ENCODE measurements at regions not wholly inside any gene's neighbourhood (a gene's known extent, or its start where the extent isn't known, plus 50 kb on each side); places are given as distances from the start of the nearest gene placed in this dataset.

DNA sequence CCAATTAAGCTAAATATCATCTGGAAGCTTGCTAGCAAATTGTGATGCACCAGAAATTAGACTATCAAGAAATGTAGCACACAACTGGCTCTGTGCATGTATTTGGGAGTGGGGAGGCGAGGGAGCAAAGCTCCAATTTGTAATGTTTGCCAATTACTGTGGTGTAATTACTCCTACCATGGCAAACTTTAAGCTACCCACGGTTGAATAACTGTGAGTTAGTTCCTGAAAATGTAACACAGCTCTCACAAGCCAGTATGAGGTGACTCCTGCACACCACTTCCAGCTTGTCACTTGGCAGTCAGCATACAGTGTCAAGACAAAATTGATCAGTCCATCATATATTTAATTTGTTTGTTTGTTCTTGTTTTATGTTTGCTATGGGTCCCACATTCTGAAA lies 141.2 kb downstream of the TM2D1 start:
- H3K27me3 ChIP-seq (ENCODE audit: control insufficient read depth in 1 of 2, insufficient read depth in 1 of 2, low read length in 2 of 2) = peaks cover 0 to 5% of the 10 kb centered on the region in 2 experiments
- no peak overlapping the region for H3K4ac ChIP-seq (ENCODE audit: low read depth in 1 of 2, low read length in 2 of 2)
- no peak overlapping the region for H3K4me2 ChIP-seq (ENCODE audit: low read length, poor library complexity, severe bottlenecking)
- H3K79me1 ChIP-seq (replicated peaks; ENCODE audit: low read length, poor library complexity, severe bottlenecking) = no peaks in the 10 kb centered on the region
- no peak overlapping the region for H4K8ac ChIP-seq (ENCODE audit: low read length)
- H2BK15ac ChIP-seq (ENCODE audit: low read depth, poor library complexity, severe bottlenecking) = no peak overlapping the region
- H2AFZ ChIP-seq (ENCODE audit: low read depth, low read length) = no peak overlapping the region
- H2BK120ac ChIP-seq (ENCODE audit: low read depth, low read length) = no peak overlapping the region
- no peak overlapping the region for H3K4me3 ChIP-seq (ENCODE audit: insufficient read depth in 1 of 2, low read depth in 1 of 2, low read length in 2 of 2)
- H3K27ac ChIP-seq (ENCODE audit: low read length, poor library complexity, severe bottlenecking) = no peak overlapping the region
- H3K36me3 ChIP-seq (ENCODE audit: control insufficient read depth in 1 of 2, insufficient read depth in 2 of 2, low read depth in 1 of 2, low read length in 2 of 2) = no peaks in the 10 kb centered on the region
- H3K4me1 ChIP-seq (ENCODE audit: control insufficient read depth, insufficient read depth, low read depth, low read length) = no peaks in the 10 kb centered on the region
- H3K14ac ChIP-seq (ENCODE audit: low read length in 2 of 2) = no peak overlapping the region
- H2BK5ac ChIP-seq (ENCODE audit: low read depth, low read length, poor library complexity, severe bottlenecking) = no peak overlapping the region
- H2AK5ac ChIP-seq (ENCODE audit: low read length, severe bottlenecking) = no peak overlapping the region
- no peaks in the 10 kb centered on the region for H3K9me3 ChIP-seq (ENCODE audit: control insufficient read depth, low read length)
- no peak for DNase-seq
- H3K9ac ChIP-seq (ENCODE audit: low read length) = no peak overlapping the region
- 60% methylated on average over 2 of the region's 2 CpGs for WGBS
- no peak overlapping the region for H4K91ac ChIP-seq (ENCODE audit: low read length)
- no peak overlapping the region for H3K18ac ChIP-seq (ENCODE audit: low read depth in 1 of 2, low read length in 2 of 2)
- no peak overlapping the region for H3K23ac ChIP-seq (ENCODE audit: low read length in 2 of 2)
- H2BK12ac ChIP-seq (ENCODE audit: low read length in 2 of 2) = no peak overlapping the region

DNA sequence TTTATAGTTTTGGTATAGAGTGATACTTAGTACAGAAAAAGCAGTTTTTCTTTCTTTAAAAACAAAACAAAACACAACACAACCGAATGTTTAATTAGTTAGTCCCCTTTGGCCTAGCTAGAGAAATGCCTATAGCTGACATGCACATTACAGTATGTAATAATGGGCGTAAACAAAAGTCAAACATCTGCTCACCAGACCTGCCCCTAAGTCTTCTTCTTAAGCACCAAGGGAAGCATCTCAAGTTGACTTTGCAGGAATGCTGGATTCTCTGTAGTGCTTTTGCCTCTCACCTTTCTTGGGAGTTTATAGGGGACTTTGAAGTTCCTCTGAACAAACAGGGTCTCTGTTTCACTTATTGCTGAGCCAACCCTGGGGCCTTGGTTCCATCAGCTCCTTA lies 143.7 kb downstream of the TM2D1 start:
- DNase-seq = no peak

DNA sequence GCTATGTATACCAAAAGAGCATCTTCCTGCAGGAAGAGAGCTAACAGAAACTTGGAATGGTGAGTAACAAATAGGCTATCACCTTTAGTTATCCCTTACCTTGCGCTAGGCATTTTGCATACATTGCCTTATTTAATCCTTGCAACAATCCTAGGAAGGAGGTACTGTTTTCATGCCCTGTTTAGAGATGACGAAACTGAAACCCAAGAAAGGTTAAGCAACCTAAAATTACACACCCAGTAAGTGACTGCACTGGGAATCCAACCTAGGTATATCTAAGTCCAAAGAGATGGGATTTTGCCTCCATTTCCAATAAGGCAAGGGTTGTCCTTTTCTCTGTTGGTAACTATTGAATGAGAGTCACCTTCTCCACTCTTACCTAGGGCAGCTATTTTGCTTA lies 144.5 kb downstream of the TM2D1 start:
- Histone ChIP-seq H3K4me3 (ENCODE audit: insufficient read depth in 1 of 2, low read depth in 1 of 2, low read length in 2 of 2) (no peak overlapping the region), H3K4ac (ENCODE audit: low read depth in 1 of 2, low read length in 2 of 2) (no peak overlapping the region), H2BK15ac (ENCODE audit: low read depth, poor library complexity, severe bottlenecking) (no peak overlapping the region), H2AFZ (ENCODE audit: low read depth, low read length) (no peak overlapping the region), H3K9ac (ENCODE audit: low read length) (no peak overlapping the region), H3K36me3 (ENCODE audit: control insufficient read depth in 1 of 2, insufficient read depth in 2 of 2, low read depth in 1 of 2, low read length in 2 of 2) (no peaks in the 10 kb centered on the region), H3K79me1 (replicated peaks; ENCODE audit: low read length, poor library complexity, severe bottlenecking) (no peaks in the 10 kb centered on the region), H4K8ac (ENCODE audit: low read length) (no peak overlapping the region), H2BK12ac (ENCODE audit: low read length in 2 of 2) (no peak overlapping the region), H3K4me1 (ENCODE audit: control insufficient read depth, insufficient read depth, low read depth, low read length) (no peaks in the 10 kb centered on the region), H3K27me3 (ENCODE audit: control insufficient read depth in 1 of 2, insufficient read depth in 1 of 2, low read length in 2 of 2) (peaks cover 0 to 5% of the 10 kb centered on the region in 2 experiments), H3K9me3 (ENCODE audit: control insufficient read depth, low read length) (no peaks in the 10 kb centered on the region), H3K23ac (ENCODE audit: low read length in 2 of 2) (no peak overlapping the region), H3K14ac (ENCODE audit: low read length in 2 of 2) (no peak overlapping the region), H2BK120ac (ENCODE audit: low read depth, low read length) (no peak overlapping the region), H2BK5ac (ENCODE audit: low read depth, low read length, poor library complexity, severe bottlenecking) (no peak overlapping the region), H3K18ac (ENCODE audit: low read depth in 1 of 2, low read length in 2 of 2) (no peak overlapping the region), H3K4me2 (ENCODE audit: low read length, poor library complexity, severe bottlenecking) (no peak overlapping the region), H4K91ac (ENCODE audit: low read length) (no peak overlapping the region), H3K27ac (ENCODE audit: low read length, poor library complexity, severe bottlenecking) (no peak overlapping the region), H2AK5ac (ENCODE audit: low read length, severe bottlenecking) (no peak overlapping the region)
- WGBS = 68% methylated on average over 2 of the region's 2 CpGs
- no peak for DNase-seq

More for the DNA sequence above, 143.7 kb downstream of the TM2D1 start:
- H3K4me1 ChIP-seq (ENCODE audit: control insufficient read depth, insufficient read depth, low read depth, low read length) = no peaks in the 10 kb centered on the region
- H3K18ac ChIP-seq (ENCODE audit: low read depth in 1 of 2, low read length in 2 of 2) = no peak overlapping the region
- no peaks in the 10 kb centered on the region for H3K9me3 ChIP-seq (ENCODE audit: control insufficient read depth, low read length)
- no peak overlapping the region for H4K8ac ChIP-seq (ENCODE audit: low read length)
- no peak overlapping the region for H3K27ac ChIP-seq (ENCODE audit: low read length, poor library complexity, severe bottlenecking)
- H4K91ac ChIP-seq (ENCODE audit: low read length) = no peak overlapping the region
- H2AK5ac ChIP-seq (ENCODE audit: low read length, severe bottlenecking) = no peak overlapping the region
- no peak overlapping the region for H2BK15ac ChIP-seq (ENCODE audit: low read depth, poor library complexity, severe bottlenecking)
- H2AFZ ChIP-seq (ENCODE audit: low read depth, low read length) = no peak overlapping the region
- no peak overlapping the region for H2BK5ac ChIP-seq (ENCODE audit: low read depth, low read length, poor library complexity, severe bottlenecking)
- H2BK12ac ChIP-seq (ENCODE audit: low read length in 2 of 2) = no peak overlapping the region
- H3K36me3 ChIP-seq (ENCODE audit: control insufficient read depth in 1 of 2, insufficient read depth in 2 of 2, low read depth in 1 of 2, low read length in 2 of 2) = no peaks in the 10 kb centered on the region
- H3K14ac ChIP-seq (ENCODE audit: low read length in 2 of 2) = no peak overlapping the region
- no peaks in the 10 kb centered on the region for H3K79me1 ChIP-seq (replicated peaks; ENCODE audit: low read length, poor library complexity, severe bottlenecking)
- H3K23ac ChIP-seq (ENCODE audit: low read length in 2 of 2) = no peak overlapping the region
- no peak overlapping the region for H2BK120ac ChIP-seq (ENCODE audit: low read depth, low read length)
- no peak overlapping the region for H3K9ac ChIP-seq (ENCODE audit: low read length)
- peaks cover 0 to 5% of the 10 kb centered on the region in 2 experiments for H3K27me3 ChIP-seq (ENCODE audit: control insufficient read depth in 1 of 2, insufficient read depth in 1 of 2, low read length in 2 of 2)
- H3K4me2 ChIP-seq (ENCODE audit: low read length, poor library complexity, severe bottlenecking) = no peak overlapping the region
- 70% methylated on average over 2 of the region's 2 CpGs for WGBS
- H3K4me3 ChIP-seq (ENCODE audit: insufficient read depth in 1 of 2, low read depth in 1 of 2, low read length in 2 of 2) = no peak overlapping the region
- no peak overlapping the region for H3K4ac ChIP-seq (ENCODE audit: low read depth in 1 of 2, low read length in 2 of 2)

DNA sequence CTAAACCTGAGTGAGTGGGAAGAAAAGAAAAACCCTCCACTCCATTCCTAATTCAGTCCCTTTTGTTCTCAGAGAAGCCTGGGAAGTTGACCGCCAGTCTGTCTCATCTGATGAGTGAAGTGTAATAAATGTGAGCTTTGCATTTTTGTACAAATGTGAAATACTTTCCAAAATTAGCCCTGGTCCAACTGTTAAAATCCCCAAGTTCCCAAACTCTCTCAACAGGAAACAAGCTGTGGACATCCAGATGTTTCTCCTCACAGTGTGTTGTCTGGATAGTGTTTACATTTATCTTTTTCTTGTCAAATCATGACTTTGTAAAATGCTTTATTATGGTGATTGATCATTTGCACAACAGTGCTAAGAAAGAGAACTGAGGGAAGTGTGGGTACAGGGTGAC lies 145.1 kb downstream of the TM2D1 start:
- H2AK5ac ChIP-seq (ENCODE audit: low read length, severe bottlenecking) = no peak overlapping the region
- no peak overlapping the region for H2AFZ ChIP-seq (ENCODE audit: low read depth, low read length)

More for the DNA sequence above, 145.1 kb downstream of the TM2D1 start:
- Histone ChIP-seq H2BK15ac (ENCODE audit: low read depth, poor library complexity, severe bottlenecking) (no peak overlapping the region), H2BK120ac (ENCODE audit: low read depth, low read length) (no peak overlapping the region), H2BK12ac (ENCODE audit: low read length in 2 of 2) (no peak overlapping the region), H4K8ac (ENCODE audit: low read length) (no peak overlapping the region), H3K27ac (ENCODE audit: low read length, poor library complexity, severe bottlenecking) (no peak overlapping the region), H3K27me3 (ENCODE audit: control insufficient read depth in 1 of 2, insufficient read depth in 1 of 2, low read length in 2 of 2) (peaks cover 0 to 5% of the 10 kb centered on the region in 2 experiments), H3K36me3 (ENCODE audit: control insufficient read depth in 1 of 2, insufficient read depth in 2 of 2, low read depth in 1 of 2, low read length in 2 of 2) (no peaks in the 10 kb centered on the region), H3K9ac (ENCODE audit: low read length) (no peak overlapping the region), H3K4me3 (ENCODE audit: insufficient read depth in 1 of 2, low read depth in 1 of 2, low read length in 2 of 2) (no peak overlapping the region), H4K91ac (ENCODE audit: low read length) (no peak overlapping the region), H3K14ac (ENCODE audit: low read length in 2 of 2) (no peak overlapping the region), H3K18ac (ENCODE audit: low read depth in 1 of 2, low read length in 2 of 2) (no peak overlapping the region), H3K79me1 (replicated peaks; ENCODE audit: low read length, poor library complexity, severe bottlenecking) (no peaks in the 10 kb centered on the region), H3K4me1 (ENCODE audit: control insufficient read depth, insufficient read depth, low read depth, low read length) (no peaks in the 10 kb centered on the region), H3K4me2 (ENCODE audit: low read length, poor library complexity, severe bottlenecking) (no peak overlapping the region), H3K23ac (ENCODE audit: low read length in 2 of 2) (no peak overlapping the region), H3K9me3 (ENCODE audit: control insufficient read depth, low read length) (no peaks in the 10 kb centered on the region), H2BK5ac (ENCODE audit: low read depth, low read length, poor library complexity, severe bottlenecking) (no peak overlapping the region), H3K4ac (ENCODE audit: low read depth in 1 of 2, low read length in 2 of 2) (no peak overlapping the region)
- DNase-seq = no peak
- WGBS = no CpG with 5 or more reads among the region's 1 CpG
